T-helper 1 cell treated with Interleukin-12 subunit alpha and Interleukin-12 subunit beta and Interleukin-4 antibody, amounts not matched to agents 30 μg/mL and 1 μg/mL, for 36 hours (primary cell): ENCODE measurements at regions not wholly inside any gene's neighbourhood (a gene's known extent, or its start where the extent isn't known, plus 50 kb on each side); places are given as distances from the start of the nearest gene placed in this dataset.

ENCODE experiments used
- H3K27ac Mint-ChIP-seq: one replicate; pipeline ENCODE4 v1.8.0; 2021; ENCODE audit warnings: mild to moderate bottlenecking, mixed read lengths
- H3K27me3 Mint-ChIP-seq: one replicate; pipeline ENCODE4 v1.8.0; 2021; ENCODE audit warnings: low read depth, mixed read lengths
- H3K36me3 Mint-ChIP-seq: one replicate; pipeline ENCODE4 v1.8.0; 2021; ENCODE audit warnings: low read depth, mixed read lengths
- H3K4me1 Mint-ChIP-seq: one replicate; pipeline ENCODE4 v1.8.0; 2021; ENCODE audit warnings: low read depth, mixed read lengths
- H3K4me3 Mint-ChIP-seq: one replicate; pipeline ENCODE4 v1.8.0; 2021; ENCODE audit warnings: mild to moderate bottlenecking, moderate library complexity, mixed read lengths
- H3K9me3 Mint-ChIP-seq: one replicate; pipeline ENCODE4 v1.8.0; 2021; ENCODE audit warnings: mixed read lengths

DNA sequence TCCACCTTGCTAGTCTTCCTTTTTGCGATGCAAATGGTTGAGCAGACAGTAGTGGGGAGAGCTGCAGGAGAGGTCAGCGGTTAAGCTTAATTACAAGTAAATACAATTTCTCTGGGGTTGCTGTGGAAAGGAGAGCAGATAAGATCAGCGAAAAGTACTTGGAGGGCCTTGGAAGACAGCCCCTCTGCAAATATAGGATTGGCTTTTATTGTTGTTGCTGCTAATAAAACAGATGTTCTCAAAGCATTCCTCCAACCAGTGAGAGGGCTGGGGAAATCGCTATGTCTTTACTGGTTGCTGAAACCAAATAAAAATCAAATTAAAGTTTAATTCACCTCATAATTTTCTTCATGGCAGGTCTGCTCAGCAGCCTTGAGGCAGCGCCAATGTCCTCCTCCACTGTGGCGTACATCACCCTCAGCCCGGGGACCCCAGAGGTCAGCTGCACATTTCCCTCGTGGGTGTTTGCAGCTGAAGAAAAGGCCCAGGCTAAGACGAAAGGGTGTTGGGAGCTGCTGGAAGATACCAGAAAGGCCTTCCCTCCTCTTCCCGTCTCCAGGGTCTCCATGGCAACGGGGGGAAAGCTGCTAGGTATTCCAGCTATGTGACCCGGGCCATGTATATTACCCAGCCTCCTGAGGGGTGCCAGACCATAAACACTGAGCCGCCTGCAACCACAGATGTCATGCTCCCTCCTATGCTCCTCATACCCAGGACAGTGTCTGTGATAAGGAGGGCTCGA lies 54.6 kb upstream of the POU2F1 start:
- Mint-ChIP-seq H3K4me1 (no peaks in the 10 kb centered on the region), H3K9me3 (no peaks in the 10 kb centered on the region), H3K27me3 (peaks cover 43% of the 10 kb centered on the region), H3K27ac (no peak overlapping the region), H3K4me3 (no peak overlapping the region), H3K36me3 (no peaks in the 10 kb centered on the region)

DNA sequence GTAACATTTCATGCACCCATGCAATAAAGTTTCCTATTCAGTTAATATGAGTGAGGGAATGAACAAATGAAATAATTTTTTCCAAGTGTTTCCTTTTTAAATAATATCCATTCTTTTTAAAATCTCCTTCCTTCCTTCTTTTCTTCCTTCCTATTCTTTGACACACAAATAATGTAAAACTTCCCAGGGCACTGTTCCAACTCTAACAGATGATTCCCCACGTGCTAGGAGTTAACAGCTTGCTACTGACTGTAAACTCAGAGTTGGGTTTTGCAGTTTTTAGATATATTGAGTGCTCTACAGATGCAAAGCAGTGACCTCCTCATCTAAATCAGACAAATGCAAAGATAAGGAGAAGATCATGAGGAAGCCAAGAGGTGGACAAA lies 54.0 kb upstream of the POU2F1 start:
- H3K27me3 Mint-ChIP-seq, result peaks cover 43% of the 10 kb centered on the region
- H3K36me3 Mint-ChIP-seq, result no peaks in the 10 kb centered on the region
- no peak overlapping the region for H3K4me3 Mint-ChIP-seq
- no peak overlapping the region for H3K27ac Mint-ChIP-seq
- H3K4me1 Mint-ChIP-seq, result no peaks in the 10 kb centered on the region
- H3K9me3 Mint-ChIP-seq, result no peaks in the 10 kb centered on the region

- no peaks in the 10 kb centered on the region for H3K4me1 Mint-ChIP-seq
- no peak overlapping the region for H3K4me3 Mint-ChIP-seq
- H3K27me3 Mint-ChIP-seq, result peaks cover 50% of the 10 kb centered on the region
- no peaks in the 10 kb centered on the region for H3K9me3 Mint-ChIP-seq
- H3K27ac Mint-ChIP-seq, result no peak overlapping the region
- no peaks in the 10 kb centered on the region for H3K36me3 Mint-ChIP-seq
These were observed 52.3 kb upstream of the POU2F1 start for GRCh38 chr1:167168424-167168823.

DNA sequence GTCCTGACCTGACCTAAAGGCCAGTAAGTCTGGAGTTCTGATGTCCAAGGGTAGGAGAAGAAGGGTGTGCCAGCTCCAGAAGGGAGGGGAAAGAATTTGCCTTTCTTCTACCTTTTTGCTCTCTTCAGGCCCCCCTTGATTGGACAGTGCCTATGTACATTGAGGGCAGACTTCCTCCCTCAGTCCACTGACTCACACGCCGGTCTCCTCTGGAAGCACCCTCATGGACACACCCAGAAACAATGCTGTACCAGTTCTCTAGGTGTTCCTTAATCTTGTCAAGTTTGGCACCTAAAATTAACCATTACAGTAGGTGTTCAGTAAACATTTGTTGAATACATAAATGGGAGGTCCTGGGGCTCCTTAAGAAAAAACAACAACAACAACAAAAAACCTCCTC lies 51.0 kb upstream of the POU2F1 start:
- Mint-ChIP-seq H3K4me3 (no peak overlapping the region), H3K27me3 (peaks cover 53% of the 10 kb centered on the region), H3K9me3 (no peaks in the 10 kb centered on the region), H3K27ac (no peak overlapping the region), H3K4me1 (no peaks in the 10 kb centered on the region), H3K36me3 (no peaks in the 10 kb centered on the region)
